ENCODE measurements at regions not wholly inside any gene's neighbourhood (a gene's known extent, or its start where the extent isn't known, plus 50 kb on each side); places are given as distances from the start of the nearest gene placed in this dataset.

- no peak for DNase-seq
Measured at GRCh38 chr4:181520790-181521189, 722.4 kb upstream of the TENM3 start.

- no peak for DNase-seq
Measured at GRCh38 chr4:181523973-181524372, 719.2 kb upstream of the TENM3 start.

- DNase-seq: no peak
Measured at GRCh38 chr4:181524499-181524898, 718.7 kb upstream of the TENM3 start.

- DNase-seq: peak in 3 of 51 donors; percentile 3 to 4 (median 3)
Measured at GRCh38 chr4:181525634-181526033, 717.6 kb upstream of the TENM3 start.

GRCh38 chr4:181528570-181529184 lies 714.5 kb upstream of the TENM3 start:
- peak in 44 of 51 donors; percentile 3 to 79 (median 39) for DNase-seq

GRCh38 chr4:181529537-181529936 lies 713.7 kb upstream of the TENM3 start:
- DNase-seq: no peak

- no peak for DNase-seq
Measured at GRCh38 chr4:181536196-181536746, 706.9 kb upstream of the TENM3 start.

GRCh38 chr4:181536811-181537434 lies 706.3 kb upstream of the TENM3 start:
- no peak for DNase-seq

GRCh38 chr4:181538431-181538830 lies 704.8 kb upstream of the TENM3 start:
- DNase-seq: no peak

- DNase-seq: no peak
Measured at GRCh38 chr4:181541396-181541795, 701.8 kb upstream of the TENM3 start.

- DNase-seq: no peak
Measured at GRCh38 chr4:181548873-181549575, 694.2 kb upstream of the TENM3 start.

- DNase-seq: no peak
Measured at GRCh38 chr4:181549576-181550188, 693.5 kb upstream of the TENM3 start.

- no peak for DNase-seq
Measured at GRCh38 chr4:181550381-181550780, 692.8 kb upstream of the TENM3 start.

- DNase-seq: no peak
Measured at GRCh38 chr4:181559637-181560036, 683.6 kb upstream of the TENM3 start.

- DNase-seq: no peak
Measured at GRCh38 chr4:181562399-181562798, 680.8 kb upstream of the TENM3 start.

- no peak for DNase-seq
Measured at GRCh38 chr4:181564625-181565024, 678.6 kb upstream of the TENM3 start.

- DNase-seq: no peak
Measured at GRCh38 chr4:181566490-181566889, 676.7 kb upstream of the TENM3 start.

- peak in 2 of 51 donors; percentile 4 to 15 for DNase-seq
Measured at GRCh38 chr4:181569553-181569952, 673.6 kb upstream of the TENM3 start.

GRCh38 chr4:181578911-181579310 lies 664.3 kb upstream of the TENM3 start:
- DNase-seq: no peak

GRCh38 chr4:181579486-181579885 lies 663.7 kb upstream of the TENM3 start:
- DNase-seq: no peak

GRCh38 chr4:181581983-181582382 lies 661.2 kb upstream of the TENM3 start:
- DNase-seq: peak in 1 of 51 donors; percentile 20

- DNase-seq: no peak
Measured at GRCh38 chr4:181582595-181582994, 660.6 kb upstream of the TENM3 start.

All from hypothalamus (tissue), 51 donors.